SK-N-SH (cell line): ENCODE measurements at regions not wholly inside any gene's neighbourhood (a gene's known extent, or its start where the extent isn't known, plus 50 kb on each side); places are given as distances from the start of the nearest gene placed in this dataset.

Source experiments
- CTCF ChIA-PET: fragments of 300-600, 350-600 bp; formaldehyde crosslinking; extraction: SDS; loops from one replicate; lab custom pipeline; 2021; lab: Yijun Ruan, JAX
- POLR2A ChIA-PET: fragments of 350-600 bp; sonication (Branson Sonifier 250); formaldehyde crosslinking; extraction: SDS; loops from one replicate; lab custom pipeline; 2020; ENCODE audit warnings: antibody characterized with exemption, inconsistent platforms; lab: Yijun Ruan, JAX
- DNase-seq: peaks from one replicate; pipeline ENCODE4 v3.0.0; 2012
- H2AFZ ChIP-seq: fragments of 200-600 bp; sonication (generic); 2 replicates; pipeline ENCODE4 v1.8.1; 2016; ENCODE audit warnings: antibody characterized with exemption, mild to moderate bottlenecking, low read depth
- H3F3A ChIP-seq: fragments of 200-600 bp; sonication (generic); replicated peaks from 2 replicates; pipeline ENCODE3; 2016; ENCODE audit warnings: antibody characterized with exemption, mild to moderate bottlenecking; ENCODE audit not compliant: insufficient read depth
- H3K27ac ChIP-seq, 2 experiments: fragments of 200-500 bp in 1 of 2; fragments of 200-600 bp in 1 of 2; sonication (Bioruptor generic) in 1 of 2; sonication (generic), shearing (Covaris generic) in 1 of 2; 2 replicates each; pipeline versions ENCODE4 v1.5.1 to v1.6.1; 2014 to 2016; ENCODE audit warnings: low read depth in 2 of 2, inconsistent platforms in 1 of 2, low read length in 1 of 2, mild to moderate bottlenecking in 1 of 2, mixed read lengths in 1 of 2
- H3K27me3 ChIP-seq: fragments of 200-600 bp; sonication (generic), shearing (Covaris generic); 2 replicates; pipeline ENCODE4 v1.6.1; 2016; ENCODE audit warnings: mixed run types; ENCODE audit not compliant: insufficient read depth
- H3K36me3 ChIP-seq, 2 experiments: fragments of 200-500 bp in 1 of 2; fragments of 200-600 bp in 1 of 2; sonication (Bioruptor generic) in 1 of 2; sonication (generic) in 1 of 2; replicated peaks in 1 of 2; 2 replicates each; pipeline versions ENCODE3 to v1.5.1; 2014 to 2016; ENCODE audit warnings: low read length in 1 of 2, mild to moderate bottlenecking in 1 of 2; ENCODE audit not compliant: insufficient read depth in 2 of 2, control insufficient read depth in 1 of 2
- H3K4me1 ChIP-seq, 2 experiments: fragments of 200-500 bp in 1 of 2; fragments of 200-600 bp in 1 of 2; sonication (Bioruptor generic) in 1 of 2; sonication (generic), shearing (Covaris generic) in 1 of 2; 2 replicates each; pipeline versions ENCODE4 v1.5.1 to v1.6.1; 2014 to 2016; ENCODE audit warnings: low read depth in 1 of 2, low read length in 1 of 2, mixed run types in 1 of 2; ENCODE audit not compliant: insufficient read depth in 2 of 2, control insufficient read depth in 1 of 2
- H3K4me2 ChIP-seq: fragments of 200-600 bp; sonication (generic), shearing (Covaris generic); 2 replicates; pipeline ENCODE4 v1.6.1; 2017; ENCODE audit warnings: mixed run types
- H3K4me3 ChIP-seq, 2 experiments: fragments of 200-500 bp in 1 of 2; fragments of 200-600 bp in 1 of 2; sonication (Bioruptor generic) in 1 of 2; sonication (generic), shearing (Covaris generic) in 1 of 2; 2 replicates each; pipeline versions ENCODE4 v1.5.1 to v1.8.1; 2014 to 2016; ENCODE audit warnings: low read depth in 2 of 2, inconsistent platforms in 1 of 2, low read length in 1 of 2, mild to moderate bottlenecking in 1 of 2, mixed read lengths in 1 of 2, moderate library complexity in 1 of 2
- H3K79me2 ChIP-seq: fragments of 200-600 bp; sonication (generic); 2 replicates; pipeline ENCODE4 v1.8.1; 2017; ENCODE audit warnings: mild to moderate bottlenecking; ENCODE audit not compliant: insufficient read depth
- H3K9ac ChIP-seq: fragments of 200-600 bp; sonication (generic); 2 replicates; pipeline ENCODE4 v1.6.1; 2017; ENCODE audit warnings: mixed run types
- H3K9me2 ChIP-seq: fragments of 200-600 bp; sonication (generic); 2 replicates; pipeline ENCODE4 v1.6.1; 2017; ENCODE audit warnings: mixed run types
- H3K9me3 ChIP-seq: fragments of 200-600 bp; sonication (generic); 2 replicates; pipeline ENCODE4 v1.6.1; 2017; ENCODE audit warnings: mixed run types, mild to moderate bottlenecking, moderate library complexity
- H4K20me1 ChIP-seq: fragments of 200-600 bp; sonication (generic); 2 replicates; pipeline ENCODE4 v1.6.1; 2017; ENCODE audit warnings: mild to moderate bottlenecking, mixed run types; ENCODE audit not compliant: insufficient read depth
- EP300 ChIP-seq, 2 experiments: IDR thresholded peaks; 2 replicates each; pipeline versions ENCODE4 v1.4.0 to v1.6.1; 2012; ENCODE audit warnings: borderline replicate concordance in 1 of 2, low read depth in 1 of 2, low read length in 1 of 2
- GATA2 ChIP-seq: sonication (generic); formaldehyde crosslinking; IDR thresholded peaks from 2 replicates; pipeline ENCODE4 v1.5.0; 2020; ENCODE audit warnings: mild to moderate bottlenecking, missing genetic modification reagents
- MEF2A ChIP-seq: IDR thresholded peaks from 2 replicates; pipeline ENCODE4 v1.4.0; 2012; ENCODE audit warnings: low read depth, borderline replicate concordance
- MXI1 ChIP-seq: IDR thresholded peaks from 2 replicates; pipeline ENCODE4 v1.6.1; 2012; ENCODE audit warnings: mild to moderate bottlenecking, low read depth, low read length, improper control_type of control experiment
- NFIC ChIP-seq: IDR thresholded peaks from 2 replicates; pipeline ENCODE4 v1.4.0; 2012; ENCODE audit warnings: borderline replicate concordance
- NRF1 ChIP-seq: IDR thresholded peaks from 2 replicates; pipeline ENCODE4 v1.6.1; 2012; ENCODE audit warnings: low read depth, mild to moderate bottlenecking, low read length
- RAD21 ChIP-seq: IDR thresholded peaks from 2 replicates; pipeline ENCODE4 v1.6.1; 2012; ENCODE audit warnings: mild to moderate bottlenecking, low read length
- RXRA ChIP-seq: IDR thresholded peaks from 2 replicates; pipeline ENCODE4 v1.4.0; 2012; ENCODE audit warnings: low read depth, mild to moderate bottlenecking, borderline replicate concordance
- YY1 ChIP-seq: IDR thresholded peaks from 2 replicates; pipeline ENCODE4 v1.4.0; 2012; ENCODE audit warnings: low read depth, mild to moderate bottlenecking
- WGBS: methylation state at CpG from one replicate; pipeline ENCODE4 v1.1.6; 2017; ENCODE audit warnings: low lambda C conversion rate; 5-methylcytosine and 5-hydroxymethylcytosine counted together
- TF ChIP-seq, protein P1 (sequence below): fragments of 150-350 bp; IDR thresholded peaks from 2 replicates; pipeline ENCODE4 v1.6.1; 2016; ENCODE audit warnings: mild to moderate bottlenecking, low read depth, low read length
- TF ChIP-seq, protein P2 (sequence below): IDR thresholded peaks from 2 replicates; pipeline ENCODE4; 2012
- TF ChIP-seq, protein P3 (sequence below): IDR thresholded peaks from 2 replicates; pipeline ENCODE4 v1.4.0; 2012; ENCODE audit warnings: low read depth, borderline replicate concordance

DNA sequence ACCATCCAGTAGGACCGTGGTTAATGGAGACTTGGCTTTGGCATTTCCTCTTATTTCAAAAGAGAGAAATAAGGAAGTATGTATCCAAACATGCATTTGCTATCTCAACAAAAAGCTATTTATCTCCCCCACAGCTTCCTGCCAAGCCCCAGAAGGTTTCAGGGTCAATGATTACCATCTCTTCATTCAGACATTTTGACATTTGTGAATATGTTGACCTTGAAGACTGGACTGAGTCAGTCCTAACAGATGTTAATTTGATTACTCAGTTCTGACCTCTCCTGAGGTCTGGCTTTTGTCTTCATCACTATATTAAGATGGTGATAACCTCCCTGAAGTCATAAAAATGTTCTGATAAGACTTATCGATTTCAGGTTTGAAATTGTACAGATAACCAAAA, 479.4 kb downstream of the AGTPBP1 start (continued):
- TF ChIP-seq MXI1 (no peak), GATA2 (CRISPR knock-in tag) (peak; percentile 94), MEF2A (no peak), RXRA (peak; percentile 72; the same call in 1 of the 2 replicates), NFIC (peak; percentile 51; the same call in 1 of the 2 replicates)
- TF ChIP-seq, protein P1, sequence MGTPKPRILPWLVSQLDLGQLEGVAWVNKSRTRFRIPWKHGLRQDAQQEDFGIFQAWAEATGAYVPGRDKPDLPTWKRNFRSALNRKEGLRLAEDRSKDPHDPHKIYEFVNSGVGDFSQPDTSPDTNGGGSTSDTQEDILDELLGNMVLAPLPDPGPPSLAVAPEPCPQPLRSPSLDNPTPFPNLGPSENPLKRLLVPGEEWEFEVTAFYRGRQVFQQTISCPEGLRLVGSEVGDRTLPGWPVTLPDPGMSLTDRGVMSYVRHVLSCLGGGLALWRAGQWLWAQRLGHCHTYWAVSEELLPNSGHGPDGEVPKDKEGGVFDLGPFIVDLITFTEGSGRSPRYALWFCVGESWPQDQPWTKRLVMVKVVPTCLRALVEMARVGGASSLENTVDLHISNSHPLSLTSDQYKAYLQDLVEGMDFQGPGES, result no peak
- TF ChIP-seq, protein P2, sequence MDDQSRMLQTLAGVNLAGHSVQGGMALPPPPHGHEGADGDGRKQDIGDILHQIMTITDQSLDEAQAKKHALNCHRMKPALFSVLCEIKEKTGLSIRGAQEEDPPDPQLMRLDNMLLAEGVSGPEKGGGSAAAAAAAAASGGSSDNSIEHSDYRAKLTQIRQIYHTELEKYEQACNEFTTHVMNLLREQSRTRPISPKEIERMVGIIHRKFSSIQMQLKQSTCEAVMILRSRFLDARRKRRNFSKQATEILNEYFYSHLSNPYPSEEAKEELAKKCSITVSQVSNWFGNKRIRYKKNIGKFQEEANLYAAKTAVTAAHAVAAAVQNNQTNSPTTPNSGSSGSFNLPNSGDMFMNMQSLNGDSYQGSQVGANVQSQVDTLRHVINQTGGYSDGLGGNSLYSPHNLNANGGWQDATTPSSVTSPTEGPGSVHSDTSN, result peak; percentile 75

DNA sequence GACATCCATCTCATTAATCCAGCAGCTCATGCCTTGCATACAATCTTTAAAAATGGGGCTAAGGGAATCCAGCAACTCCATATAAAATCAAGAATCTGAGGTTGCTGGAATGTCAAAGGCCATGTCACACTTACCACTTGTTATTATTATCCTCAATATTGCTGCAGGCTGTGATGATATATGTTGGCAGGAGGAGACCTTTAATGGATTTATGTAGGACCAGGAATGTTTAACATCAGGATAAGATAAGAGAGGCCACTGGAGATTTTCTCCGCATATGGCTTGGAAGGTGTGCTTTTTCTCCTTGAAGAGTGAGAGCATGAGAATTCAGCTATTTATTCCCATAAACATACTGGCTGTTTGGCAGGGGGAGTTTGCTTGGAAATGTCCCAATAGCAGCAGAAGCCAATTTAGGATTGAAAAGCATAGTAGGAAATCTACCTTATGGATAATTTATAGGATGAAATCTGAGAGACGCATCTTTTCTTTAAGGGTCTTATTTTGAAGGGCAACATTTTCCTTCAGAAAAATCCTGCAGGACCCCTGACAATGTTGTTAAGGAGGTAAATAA, 481.4 kb downstream of the AGTPBP1 start:
- Histone ChIP-seq H3K36me3 (no peaks in the 10 kb centered on the region), H3K27me3 (no peaks in the 10 kb centered on the region), H3K4me1 (peaks cover 0 to 5% of the 10 kb centered on the region in 2 experiments; a peak in 2 of 4 replicates), H3K27ac (no peak overlapping the region), H4K20me1 (no peaks in the 10 kb centered on the region), H3K4me3 (no peak overlapping the region), H3K4me2 (no peak overlapping the region), H3K79me2 (no peaks in the 10 kb centered on the region), H2AFZ (no peak overlapping the region), H3K9ac (no peak overlapping the region), H3K9me2 (no peaks in the 10 kb centered on the region), H3K9me3 (no peaks in the 10 kb centered on the region), H3F3A (peaks cover 6% of the 10 kb centered on the region)
- TF ChIP-seq MXI1, result no peak
- no peak for TF ChIP-seq MEF2A
- no peak for TF ChIP-seq YY1
- TF ChIP-seq RAD21, result no peak
- no peak for TF ChIP-seq NRF1
- peak in 1 of 2 experiments; percentile 60; a peak in 1 of 4 replicates for TF ChIP-seq EP300 (IDR thresholded peaks at IDR 0.05; ENCODE audit: borderline replicate concordance in 1 of 2, low read depth in 1 of 2, low read length in 1 of 2)
- TF ChIP-seq, protein P3, sequence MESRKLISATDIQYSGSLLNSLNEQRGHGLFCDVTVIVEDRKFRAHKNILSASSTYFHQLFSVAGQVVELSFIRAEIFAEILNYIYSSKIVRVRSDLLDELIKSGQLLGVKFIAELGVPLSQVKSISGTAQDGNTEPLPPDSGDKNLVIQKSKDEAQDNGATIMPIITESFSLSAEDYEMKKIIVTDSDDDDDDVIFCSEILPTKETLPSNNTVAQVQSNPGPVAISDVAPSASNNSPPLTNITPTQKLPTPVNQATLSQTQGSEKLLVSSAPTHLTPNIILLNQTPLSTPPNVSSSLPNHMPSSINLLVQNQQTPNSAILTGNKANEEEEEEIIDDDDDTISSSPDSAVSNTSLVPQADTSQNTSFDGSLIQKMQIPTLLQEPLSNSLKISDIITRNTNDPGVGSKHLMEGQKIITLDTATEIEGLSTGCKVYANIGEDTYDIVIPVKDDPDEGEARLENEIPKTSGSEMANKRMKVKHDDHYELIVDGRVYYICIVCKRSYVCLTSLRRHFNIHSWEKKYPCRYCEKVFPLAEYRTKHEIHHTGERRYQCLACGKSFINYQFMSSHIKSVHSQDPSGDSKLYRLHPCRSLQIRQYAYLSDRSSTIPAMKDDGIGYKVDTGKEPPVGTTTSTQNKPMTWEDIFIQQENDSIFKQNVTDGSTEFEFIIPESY, result no peak
- ChIA-PET POLR2A (no interaction called here), CTCF (interaction anchor here (1.1 to 3.3 kb wide), 11 partner anchors 104 to 863 kb away, joined by 3 to 33 read pairs (median 4); no protein-coding TSS in a partner anchor)
- no peak for DNase-seq
- 91% methylated on average over 2 of the region's 2 CpGs for WGBS
